K562 (cell line): ENCODE measurements at regions not wholly inside any gene's neighbourhood (a gene's known extent, or its start where the extent isn't known, plus 50 kb on each side); places are given as distances from the start of the nearest gene placed in this dataset.

Experiments used
- ATAC-seq: fragments of 200-7000 bp; cut with Tn5 transposase; 3 replicates; pipeline ENCODE4 v1.9.1; 2020; ENCODE audit warnings: moderate library complexity
- BruUV-seq: library from RNA; stranded (reverse); fragments of 400-500 nt; replicated peaks from 2 replicates; lab custom pipeline; 2021; lab: Mats Ljungman, UMichigan
- CTCF ChIA-PET: fragments of 300-600 bp; formaldehyde crosslinking; extraction: SDS; loops from one replicate; lab custom pipeline; 2021; ENCODE audit warnings: low intra/inter-chr PET ratio; lab: Yijun Ruan, JAX
- POLR2A ChIA-PET: fragments of 300-600, 350-650 bp; sonication (Branson Sonifier 250); formaldehyde crosslinking; extraction: SDS; loops from one replicate; lab custom pipeline; 2021; ENCODE audit warnings: antibody characterized with exemption, inconsistent platforms; lab: Yijun Ruan, JAX
- DNase-seq, 4 experiments: peaks; one replicate each; pipeline versions ENCODE4 v3.0.0 to v3.0.0-alpha.2; 2011 to 2018; ENCODE audit warnings: low spot score in 3 of 4, mixed read lengths in 3 of 4; ENCODE audit errors: extremely low read depth in 1 of 4
- FAIRE-seq: peaks from 2 replicates; lab custom pipeline; 2011; peaks lifted over from hg19 to GRCh38; lab: Jason Lieb, UNC
- H2AFZ ChIP-seq: 2 replicates; pipeline ENCODE4 v1.6.0; 2011; ENCODE audit warnings: low read depth, low read length, control low read depth, inconsistent platforms
- H3K27ac ChIP-seq: fragments of 200-600 bp; 3 replicates; pipeline ENCODE4 v1.8.0; 2011; ENCODE audit warnings: low read depth, mild to moderate bottlenecking, control low read depth, inconsistent platforms, low read length, moderate library complexity, mixed read lengths; ENCODE audit errors: extremely low read depth
- H3K27me3 ChIP-seq, 2 experiments: fragments of 300-600 bp in 1 of 2; 2 replicates in 1 of 2; 3 replicates in 1 of 2; pipeline versions ENCODE4 v1.6.0 to v1.8.0; 2011; ENCODE audit warnings: inconsistent platforms in 2 of 2, low read length in 2 of 2, mild to moderate bottlenecking in 1 of 2, mixed read lengths in 1 of 2, moderate library complexity in 1 of 2; ENCODE audit not compliant: control insufficient read depth in 2 of 2, insufficient read depth in 2 of 2
- H3K36me3 ChIP-seq: fragments of 300-600 bp; 3 replicates; pipeline ENCODE4 v1.8.0; 2011; ENCODE audit warnings: mild to moderate bottlenecking, low read length, inconsistent platforms; ENCODE audit not compliant: control insufficient read depth, insufficient read depth
- H3K4me1 ChIP-seq, 2 experiments: fragments of 200-600 bp in 1 of 2; replicated peaks in 1 of 2; 2 replicates in 1 of 2; 3 replicates in 1 of 2; pipeline versions ENCODE4 v1.5.1 to v1.8.0; 2011; ENCODE audit warnings: inconsistent platforms in 2 of 2, low read length in 2 of 2, mild to moderate bottlenecking in 1 of 2, mixed read lengths in 1 of 2, moderate library complexity in 1 of 2; ENCODE audit not compliant: control insufficient read depth in 2 of 2, insufficient read depth in 2 of 2
- H3K4me2 ChIP-seq: 2 replicates; pipeline ENCODE4 v1.6.1; 2011; ENCODE audit warnings: low read length, control low read depth, inconsistent platforms, mixed read lengths; ENCODE audit not compliant: insufficient read depth
- H3K4me3 ChIP-seq: fragments of 200-600 bp; sonication (generic), shearing (Covaris generic); 2 replicates; pipeline ENCODE4 v1.5.1; 2016; ENCODE audit warnings: control low read depth, inconsistent platforms
- H3K79me2 ChIP-seq: fragments of 200-600 bp; 3 replicates; pipeline ENCODE4 v1.8.0; 2011; ENCODE audit warnings: low read length, inconsistent platforms; ENCODE audit not compliant: control insufficient read depth, insufficient read depth
- H3K9ac ChIP-seq, 2 experiments: 2 replicates each; pipeline versions ENCODE4 v1.6.0 to v1.6.1; 2011; ENCODE audit warnings: low read depth in 2 of 2, low read length in 2 of 2, control low read depth in 1 of 2, inconsistent platforms in 1 of 2, mild to moderate bottlenecking in 1 of 2, mixed read lengths in 1 of 2; ENCODE audit not compliant: insufficient read depth in 1 of 2
- H3K9me1 ChIP-seq: one replicate; pipeline ENCODE4 v1.6.0; 2011; ENCODE audit warnings: inconsistent platforms, mild to moderate bottlenecking, low read length, moderate library complexity; ENCODE audit not compliant: control insufficient read depth, insufficient read depth
- H3K9me3 ChIP-seq: replicated peaks from 2 replicates; pipeline ENCODE4 v1.5.1; 2011; ENCODE audit warnings: low read depth, low read length, inconsistent platforms; ENCODE audit not compliant: control insufficient read depth, insufficient read depth
- H4K20me1 ChIP-seq: replicated peaks from 2 replicates; pipeline ENCODE4 v1.6.1; 2011; ENCODE audit warnings: low read length, inconsistent platforms, mixed read lengths; ENCODE audit not compliant: control insufficient read depth, insufficient read depth
- GTF2B ChIP-seq: IDR thresholded peaks from 2 replicates; pipeline ENCODE4 v1.6.1; 2011; ENCODE audit not compliant: insufficient read length; ENCODE audit errors: extremely low read depth
- HOMEZ ChIP-seq: fragments of 250-450 bp; sonication (Bioruptor Pico); IDR thresholded peaks from 2 replicates; pipeline ENCODE4 v1.4.0; 2020; ENCODE audit warnings: mild to moderate bottlenecking, moderate library complexity
- PHF20 ChIP-seq: fragments of 450-650 bp; IDR thresholded peaks from 2 replicates; pipeline ENCODE4 v1.6.1; 2018; ENCODE audit not compliant: partially characterized antibody
- POLR2H ChIP-seq: IDR thresholded peaks from 2 replicates; pipeline ENCODE4 v1.6.1; 2016; ENCODE audit warnings: missing genetic modification characterization, low read depth, mild to moderate bottlenecking, control low read depth, missing compliant biosample characterization, moderate library complexity
- in situ Hi-C: fragments of 300-500 bp; cut with MboI; formaldehyde crosslinking; loops from 4 replicates; pipeline ENCODE4 v1.15.0; 2018; ENCODE audit warnings: inconsistent platforms, mixed read lengths
- intact Hi-C: fragments of 100-400 bp; cut with micrococcal nuclease; formaldehyde crosslinking; loops from 2 replicates; pipeline ENCODE4 v1.14.2; 2022

- Histone ChIP-seq H2AFZ (peak overlapping the region; percentile 61), H4K20me1 (no peaks in the 10 kb centered on the region), H3K27ac (no peak overlapping the region), H3K4me2 (no peak overlapping the region), H3K9me3 (no peaks in the 10 kb centered on the region), H3K79me2 (no peaks in the 10 kb centered on the region), H3K9ac (no peak overlapping the region), H3K4me1 (peaks cover 3 to 6% of the 10 kb centered on the region in 2 experiments; a peak in 3 of 5 replicates), H3K27me3 (no peaks in the 10 kb centered on the region), H3K4me3 (no peak overlapping the region), H3K36me3 (no peaks in the 10 kb centered on the region; the same call in 2 of the 3 replicates), H3K9me1 (no peaks in the 10 kb centered on the region)
- no peak for FAIRE-seq
- in situ Hi-C loops: no loop called here
- no peak for ATAC-seq
- no peak for DNase-seq
- intact Hi-C loops: no loop called here
- TF ChIP-seq HOMEZ (CRISPR knock-in tag): no peak
- TF ChIP-seq PHF20: no peak
- TF ChIP-seq GTF2B: no peak
- TF ChIP-seq POLR2H (tag): no peak
- ChIA-PET CTCF (no interaction called here), POLR2A (interaction anchor here (1.3 kb wide), 1 partner anchor 10 kb away, joined by 4 read pairs; no protein-coding TSS in a partner anchor)
- no TSS peak for BruUV-seq
These were observed 108.5 kb upstream of the WDR1 start for GRCh38 chr4:10225096-10225495.
